NT2/D1 (cell line): ENCODE measurements at regions not wholly inside any gene's neighbourhood (a gene's known extent, or its start where the extent isn't known, plus 50 kb on each side); places are given as distances from the start of the nearest gene placed in this dataset.

ENCODE experiments used
- DNase-seq: peaks from one replicate; pipeline ENCODE4 v3.0.0-alpha.2; 2011; ENCODE audit warnings: low read depth, low spot score
- H3K27me3 ChIP-seq: 2 replicates; pipeline ENCODE4 v1.6.0; 2011; ENCODE audit warnings: mild to moderate bottlenecking; ENCODE audit not compliant: insufficient read length, insufficient read depth
- H3K36me3 ChIP-seq: 2 replicates; pipeline ENCODE4 v1.6.1; 2011; ENCODE audit warnings: mild to moderate bottlenecking, low read length, mixed read lengths; ENCODE audit not compliant: insufficient read depth, insufficient read length
- H3K4me1 ChIP-seq: 2 replicates; pipeline ENCODE4 v1.5.1; 2011; ENCODE audit not compliant: insufficient read depth, insufficient read length
- H3K4me3 ChIP-seq: 2 replicates; pipeline ENCODE4 v1.5.1; 2011; ENCODE audit warnings: low read depth; ENCODE audit not compliant: insufficient read length
- H3K9ac ChIP-seq: 2 replicates; pipeline ENCODE4 v1.6.0; 2011; ENCODE audit warnings: low read depth; ENCODE audit not compliant: insufficient read length
- H3K9me3 ChIP-seq: 2 replicates; pipeline ENCODE4 v1.5.1; 2011; ENCODE audit warnings: mild to moderate bottlenecking, low read length; ENCODE audit not compliant: insufficient read depth
- SUZ12 ChIP-seq: IDR thresholded peaks from 2 replicates; pipeline ENCODE4 v1.6.1; 2011; ENCODE audit not compliant: insufficient read length, insufficient read depth; ENCODE audit errors: extremely low read depth
- YY1 ChIP-seq: IDR thresholded peaks from 2 replicates; pipeline ENCODE4 v1.6.1; 2011; ENCODE audit not compliant: insufficient read length, insufficient read depth
- ZNF274 ChIP-seq: IDR thresholded peaks from 2 replicates; pipeline ENCODE4 v1.6.1; 2011; ENCODE audit warnings: mild to moderate bottlenecking, low read depth, low read length

DNA sequence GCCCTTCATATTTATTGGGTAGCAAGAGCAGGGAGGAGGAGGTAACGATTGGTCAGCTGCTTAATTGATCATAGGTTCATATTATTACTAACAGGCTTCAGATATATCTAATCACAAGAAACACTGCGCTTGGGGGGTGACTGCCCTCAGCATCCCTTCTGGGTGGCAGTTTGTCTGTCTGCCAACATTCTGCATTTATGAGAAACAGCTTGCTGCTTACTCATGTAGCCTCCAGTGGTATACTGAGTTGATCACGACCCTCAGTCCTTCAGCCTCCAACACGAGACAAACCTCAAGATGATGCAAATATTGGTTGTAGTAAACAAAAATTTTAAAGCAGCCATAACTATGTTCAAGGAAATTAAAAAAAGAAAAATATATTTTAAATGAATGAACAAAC lies 657.8 kb upstream of the PHF14 start:
- H3K36me3 ChIP-seq, result no peaks in the 10 kb centered on the region
- H3K9me3 ChIP-seq, result no peaks in the 10 kb centered on the region
- H3K4me3 ChIP-seq, result no peak overlapping the region
- no peaks in the 10 kb centered on the region for H3K4me1 ChIP-seq
- H3K27me3 ChIP-seq, result no peaks in the 10 kb centered on the region
- no peak for DNase-seq
- TF ChIP-seq YY1 (no peak), ZNF274 (no peak)
- no peak overlapping the region for H3K9ac ChIP-seq

DNA sequence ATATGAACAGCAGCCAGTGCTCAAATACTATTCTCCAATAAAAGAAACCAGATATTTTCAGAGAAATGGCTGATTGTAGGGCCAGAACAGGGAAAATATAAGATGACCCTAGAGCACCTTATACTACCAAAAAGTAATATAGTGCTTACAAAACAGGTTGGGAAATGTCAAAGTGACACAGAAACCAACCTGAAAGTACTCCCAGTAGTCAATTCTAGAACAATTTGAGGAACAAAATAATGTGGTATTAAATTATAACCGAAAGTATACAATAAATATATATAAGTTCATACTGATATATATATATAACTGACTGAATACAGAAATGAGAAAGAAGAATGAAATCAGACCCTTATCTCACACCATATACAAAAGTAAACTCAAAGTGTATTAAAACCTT lies 657.2 kb upstream of the PHF14 start:
- H3K9ac ChIP-seq, result no peak overlapping the region
- no peaks in the 10 kb centered on the region for H3K4me1 ChIP-seq
- H3K4me3 ChIP-seq, result no peak overlapping the region
- no peak for DNase-seq
- TF ChIP-seq SUZ12 (no peak), YY1 (no peak), ZNF274 (no peak)
- H3K36me3 ChIP-seq, result no peaks in the 10 kb centered on the region
- H3K9me3 ChIP-seq, result no peaks in the 10 kb centered on the region
- no peaks in the 10 kb centered on the region for H3K27me3 ChIP-seq

DNA sequence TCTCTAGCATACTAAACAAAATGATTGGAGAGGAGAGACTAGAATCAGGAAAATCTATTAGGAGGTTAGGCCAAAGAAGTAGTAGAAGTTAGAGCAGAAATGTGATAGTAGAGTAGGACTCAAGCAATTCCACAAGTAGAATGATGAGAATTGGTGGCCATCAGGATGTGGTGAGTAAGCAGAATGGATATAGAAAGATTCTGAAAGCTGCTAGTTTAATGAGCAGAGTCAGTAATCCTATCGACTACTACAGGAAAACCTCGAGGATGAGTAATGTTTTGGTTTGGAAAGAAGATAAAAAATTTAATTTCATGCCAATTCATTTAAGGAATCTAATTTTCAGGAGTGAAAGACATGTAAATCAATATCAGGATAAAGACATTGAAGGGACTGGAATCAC lies 648.3 kb upstream of the PHF14 start:
- Histone ChIP-seq H3K4me3 (no peak overlapping the region), H3K4me1 (no peaks in the 10 kb centered on the region), H3K27me3 (no peaks in the 10 kb centered on the region), H3K9me3 (no peaks in the 10 kb centered on the region), H3K9ac (no peak overlapping the region), H3K36me3 (no peaks in the 10 kb centered on the region)
- DNase-seq, result no peak
- TF ChIP-seq YY1 (no peak), ZNF274 (no peak), SUZ12 (no peak)

DNA sequence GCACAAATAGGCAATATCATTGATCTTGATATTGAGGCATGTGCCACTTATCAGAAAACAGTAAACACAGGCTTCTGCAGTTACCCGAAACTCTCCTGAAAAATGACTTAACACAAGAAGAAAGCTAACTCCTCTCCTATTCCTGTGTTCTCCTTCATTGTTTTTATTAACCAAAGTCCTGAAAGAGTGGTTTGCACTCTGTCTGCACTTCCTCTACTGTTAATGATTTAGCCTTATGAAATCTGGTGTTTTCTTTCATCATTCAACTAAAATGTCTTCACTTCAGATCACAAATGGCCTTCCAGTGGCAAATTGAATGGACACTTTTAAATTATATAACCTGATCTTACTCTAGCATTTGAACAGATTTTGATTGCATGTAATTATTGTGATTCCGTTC lies 630.6 kb upstream of the PHF14 start:
- TF ChIP-seq YY1, result no peak
- no peak for TF ChIP-seq ZNF274
- TF ChIP-seq SUZ12, result no peak
- no peaks in the 10 kb centered on the region for H3K9me3 ChIP-seq
- H3K27me3 ChIP-seq, result no peaks in the 10 kb centered on the region
- DNase-seq, result no peak
- no peaks in the 10 kb centered on the region for H3K36me3 ChIP-seq
- H3K9ac ChIP-seq, result no peak overlapping the region
- H3K4me3 ChIP-seq, result no peak overlapping the region
- no peaks in the 10 kb centered on the region for H3K4me1 ChIP-seq

DNA sequence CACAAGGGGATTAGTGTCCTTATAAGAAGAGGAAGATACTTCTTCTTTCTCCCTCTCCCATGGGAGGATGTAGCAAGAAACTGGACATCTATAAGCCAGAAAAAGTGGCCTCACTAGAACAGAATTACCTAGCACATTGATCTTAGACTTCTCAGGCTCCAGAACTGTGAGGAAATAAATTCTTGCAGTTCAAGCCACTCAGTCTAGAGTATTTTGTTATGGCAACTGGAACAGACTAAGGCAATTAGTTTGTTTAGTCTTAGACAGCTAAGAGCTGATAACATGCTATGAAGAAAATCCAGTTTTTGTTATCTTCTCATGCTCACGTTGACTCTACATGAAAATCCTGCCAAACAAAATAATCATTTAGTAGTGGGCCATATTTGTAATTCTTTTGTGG lies 627.6 kb upstream of the PHF14 start:
- no peaks in the 10 kb centered on the region for H3K9me3 ChIP-seq
- H3K27me3 ChIP-seq, result no peaks in the 10 kb centered on the region
- no peak overlapping the region for H3K9ac ChIP-seq
- no peak for TF ChIP-seq SUZ12
- no peak for TF ChIP-seq YY1
- TF ChIP-seq ZNF274, result no peak
- no peaks in the 10 kb centered on the region for H3K36me3 ChIP-seq
- H3K4me1 ChIP-seq, result no peaks in the 10 kb centered on the region
- no peak overlapping the region for H3K4me3 ChIP-seq
- DNase-seq, result no peak

DNA sequence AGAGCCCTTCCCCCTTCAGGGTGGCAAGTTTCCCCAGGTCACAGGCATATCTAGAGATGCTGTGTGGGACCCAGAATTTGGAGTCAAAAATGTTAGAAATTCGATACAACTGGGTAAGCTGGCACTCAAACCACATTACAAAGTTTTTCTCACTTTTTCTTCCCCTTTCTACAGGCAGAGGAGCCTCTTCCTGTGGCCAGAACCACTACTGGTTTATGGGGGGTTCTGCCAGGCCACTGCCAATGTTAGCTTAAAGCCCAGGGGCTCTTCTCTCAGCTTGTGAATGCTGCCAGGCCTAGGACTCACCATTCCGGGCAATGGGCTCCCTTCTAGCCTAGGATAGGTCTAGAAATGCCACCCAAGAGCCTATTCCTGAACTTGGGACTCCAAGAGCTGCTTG lies 617.9 kb upstream of the PHF14 start:
- TF ChIP-seq ZNF274, result no peak

DNA sequence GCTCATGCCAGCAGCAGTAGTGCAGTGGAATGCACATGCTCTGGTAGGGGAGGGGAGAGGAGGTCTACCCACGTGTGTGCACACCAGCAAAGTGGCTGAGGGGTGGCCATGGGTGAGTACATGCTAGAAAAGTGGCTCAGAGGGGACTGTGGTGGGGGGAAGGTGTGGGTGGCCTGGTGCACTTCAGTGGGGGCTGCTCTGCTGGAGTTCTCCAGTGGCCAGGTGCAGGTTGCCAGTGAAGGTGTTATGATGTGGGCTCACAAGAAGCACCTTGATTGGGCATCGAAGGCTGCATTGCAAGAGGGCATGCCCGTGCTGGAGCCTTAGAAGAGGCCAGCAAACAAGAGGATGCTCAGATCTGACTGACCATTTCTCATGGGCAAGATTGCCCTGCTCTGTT lies 613.6 kb upstream of the PHF14 start:
- H3K4me1 ChIP-seq, result no peaks in the 10 kb centered on the region
- H3K36me3 ChIP-seq, result no peaks in the 10 kb centered on the region
- no peaks in the 10 kb centered on the region for H3K9me3 ChIP-seq
- no peak overlapping the region for H3K9ac ChIP-seq
- no peak for DNase-seq
- TF ChIP-seq YY1, result no peak
- TF ChIP-seq SUZ12, result no peak
- no peak for TF ChIP-seq ZNF274
- H3K27me3 ChIP-seq, result no peaks in the 10 kb centered on the region
- no peak overlapping the region for H3K4me3 ChIP-seq

More for the DNA sequence above, 617.9 kb upstream of the PHF14 start:
- Histone ChIP-seq H3K27me3 (no peaks in the 10 kb centered on the region), H3K4me1 (no peaks in the 10 kb centered on the region), H3K36me3 (no peaks in the 10 kb centered on the region), H3K9ac (no peak overlapping the region), H3K4me3 (no peak overlapping the region), H3K9me3 (no peaks in the 10 kb centered on the region)
- DNase-seq, result no peak

DNA sequence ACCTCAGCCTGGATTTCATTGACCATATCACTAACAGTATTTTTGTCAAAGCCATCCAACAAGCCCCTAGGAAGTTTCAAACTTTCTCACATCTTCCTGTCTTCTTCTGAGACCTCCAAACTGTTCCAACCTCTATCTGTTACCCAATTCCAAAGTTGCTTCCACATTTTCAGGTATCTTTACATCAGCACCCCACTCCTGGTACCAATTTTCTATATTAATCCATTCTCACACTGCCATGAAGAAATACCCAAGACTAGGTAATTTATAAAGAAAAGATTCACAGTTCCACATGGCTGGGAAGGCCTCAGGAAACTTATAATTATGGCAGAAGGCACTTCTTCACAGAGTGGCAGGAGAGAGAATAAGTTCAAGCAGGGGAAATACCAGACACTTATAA lies 571.9 kb upstream of the PHF14 start:
- TF ChIP-seq SUZ12, result no peak
- TF ChIP-seq ZNF274, result no peak
- TF ChIP-seq YY1, result no peak
- H3K4me3 ChIP-seq, result no peak overlapping the region
- no peaks in the 10 kb centered on the region for H3K36me3 ChIP-seq
- H3K27me3 ChIP-seq, result no peaks in the 10 kb centered on the region
- DNase-seq, result no peak
- peaks cover 18% of the 10 kb centered on the region; the same call in 1 of the 2 replicates for H3K9me3 ChIP-seq
- no peaks in the 10 kb centered on the region for H3K4me1 ChIP-seq
- no peak overlapping the region for H3K9ac ChIP-seq
